Ectodermal cell (in vitro differentiated cells): ENCODE measurements at regions not wholly inside any gene's neighbourhood (a gene's known extent, or its start where the extent isn't known, plus 50 kb on each side); places are given as distances from the start of the nearest gene placed in this dataset.
"Not testable (repeated sequence)": the region's sequence is repeated elsewhere in the genome, so short reads cannot be mapped to it uniquely, and the experiment has no call there.

Experiments
- H3K27ac ChIP-seq: 2 replicates; pipeline ENCODE4 v1.7.0; 2013; ENCODE audit warnings: mild to moderate bottlenecking, low read depth, low read length; ENCODE audit not compliant: insufficient read depth, poor library complexity, severe bottlenecking
- H3K27me3 ChIP-seq: 2 replicates; pipeline ENCODE4 v1.7.0; 2013; ENCODE audit warnings: mild to moderate bottlenecking, low read length; ENCODE audit not compliant: insufficient read depth, control insufficient read depth, poor library complexity, severe bottlenecking
- H3K36me3 ChIP-seq: one replicate; pipeline ENCODE4 v1.7.0; 2013; ENCODE audit warnings: low read length; ENCODE audit not compliant: control insufficient read depth, insufficient read depth
- H3K4me1 ChIP-seq: one replicate; pipeline ENCODE4 v1.7.0; 2013; ENCODE audit warnings: low read length; ENCODE audit not compliant: control insufficient read depth, insufficient read depth
- H3K4me3 ChIP-seq: 2 replicates; pipeline ENCODE4 v1.7.0; 2013; ENCODE audit warnings: low read depth, low read length, control low read depth; ENCODE audit not compliant: insufficient read depth
- H3K9me3 ChIP-seq: 2 replicates; pipeline ENCODE4 v1.7.0; 2013; ENCODE audit warnings: mild to moderate bottlenecking, low read length, moderate library complexity; ENCODE audit not compliant: control insufficient read depth
- WGBS, 2 experiments: methylation state at CpG; one replicate each; pipeline ENCODE4 v1.1.7; 2013; ENCODE audit warnings: missing lambda C conversion rate in 2 of 2; 5-methylcytosine and 5-hydroxymethylcytosine counted together

- Histone ChIP-seq H3K36me3 (no peaks in the 10 kb centered on the region), H3K9me3 (no peaks in the 10 kb centered on the region), H3K4me3 (no peak overlapping the region), H3K27me3 (no peaks in the 10 kb centered on the region), H3K4me1 (no peaks in the 10 kb centered on the region), H3K27ac (no peak overlapping the region)
- 56 to 72% methylated on average over 2 of the region's 2 CpGs for WGBS, 2 experiments
Observed at GRCh38 chr19:20482721-20483120, 82.9 kb downstream of the ZNF737 start.

GRCh38 chr19:20481736-20482135, 83.8 kb downstream of the ZNF737 start:
- H3K4me3 ChIP-seq = no peak overlapping the region
- H3K27ac ChIP-seq = no peak overlapping the region
- no peaks in the 10 kb centered on the region for H3K4me1 ChIP-seq
- H3K36me3 ChIP-seq = no peaks in the 10 kb centered on the region
- no peaks in the 10 kb centered on the region for H3K9me3 ChIP-seq
- 87 to 92% methylated on average over 1 of the region's 1 CpG for WGBS, 2 experiments
- H3K27me3 ChIP-seq = no peaks in the 10 kb centered on the region

- 90 to 94% methylated on average over 3 of the region's 3 CpGs for WGBS, 2 experiments
- H3K4me3 ChIP-seq = no peak overlapping the region
- no peaks in the 10 kb centered on the region for H3K9me3 ChIP-seq
Observed at GRCh38 chr19:20479483-20479882, 86.1 kb downstream of the ZNF737 start.

GRCh38 chr19:20478936-20479335, 86.6 kb downstream of the ZNF737 start:
- H3K4me3 ChIP-seq = no peak overlapping the region
- no peaks in the 10 kb centered on the region for H3K27me3 ChIP-seq
- no peak overlapping the region for H3K27ac ChIP-seq
- WGBS, 2 experiments = 87 to 94% methylated on average over 3 of the region's 3 CpGs
- H3K4me1 ChIP-seq = no peaks in the 10 kb centered on the region
- no peaks in the 10 kb centered on the region for H3K36me3 ChIP-seq
- H3K9me3 ChIP-seq = no peaks in the 10 kb centered on the region

More at GRCh38 chr19:20479483-20479882, 86.1 kb downstream of the ZNF737 start:
- Histone ChIP-seq H3K27ac (no peak overlapping the region), H3K4me1 (no peaks in the 10 kb centered on the region), H3K27me3 (no peaks in the 10 kb centered on the region), H3K36me3 (no peaks in the 10 kb centered on the region)

GRCh38 chr19:20472854-20473253, 92.7 kb downstream of the ZNF737 start:
- Histone ChIP-seq H3K27ac (no peak overlapping the region), H3K27me3 (no peaks in the 10 kb centered on the region), H3K4me1 (no peaks in the 10 kb centered on the region), H3K36me3 (no peaks in the 10 kb centered on the region), H3K9me3 (no peaks in the 10 kb centered on the region), H3K4me3 (no peak overlapping the region)
- WGBS, 2 experiments = 94 to 97% methylated on average over 13 of the region's 13 CpGs

- WGBS, 2 experiments = 86 to 95% methylated on average over 4 of the region's 4 CpGs
- Histone ChIP-seq H3K4me1 (no peaks in the 10 kb centered on the region), H3K4me3 (no peak overlapping the region), H3K9me3 (no peaks in the 10 kb centered on the region), H3K36me3 (no peaks in the 10 kb centered on the region), H3K27ac (no peak overlapping the region), H3K27me3 (no peaks in the 10 kb centered on the region)
Observed at GRCh38 chr19:20471431-20471830, 94.2 kb downstream of the ZNF737 start.

- Histone ChIP-seq H3K4me3 (no peak overlapping the region), H3K4me1 (no peaks in the 10 kb centered on the region), H3K36me3 (no peaks in the 10 kb centered on the region), H3K9me3 (no peaks in the 10 kb centered on the region), H3K27me3 (no peaks in the 10 kb centered on the region), H3K27ac (no peak overlapping the region)
- 93 to 94% methylated on average over 4 of the region's 4 CpGs for WGBS, 2 experiments
Observed at GRCh38 chr19:20470345-20471135, 95.0 kb downstream of the ZNF737 start.

GRCh38 chr19:20466638-20466990, 99.0 kb downstream of the ZNF737 start:
- H3K4me1 ChIP-seq, H3K4me3 ChIP-seq, H3K27me3 ChIP-seq, H3K27ac ChIP-seq, H3K9me3 ChIP-seq, H3K36me3 ChIP-seq: not testable (repeated sequence)

GRCh38 chr19:20465922-20466637, 99.5 kb downstream of the ZNF737 start:
- H3K27ac ChIP-seq = not testable (repeated sequence)
- WGBS, 2 experiments = 90 to 97% methylated on average over 2 to 3 of the region's 5 CpGs

GRCh38 chr19:20453425-20453935, 112.1 kb downstream of the ZNF737 start:
- WGBS, 2 experiments = 89 to 98% methylated on average over 2 of the region's 2 CpGs
- Histone ChIP-seq H3K4me3 (no peak overlapping the region), H3K9me3 (no peaks in the 10 kb centered on the region), H3K27ac (no peak overlapping the region), H3K4me1 (no peaks in the 10 kb centered on the region), H3K36me3 (no peaks in the 10 kb centered on the region), H3K27me3 (no peaks in the 10 kb centered on the region)

More at GRCh38 chr19:20465922-20466637, 99.5 kb downstream of the ZNF737 start:
- not testable (repeated sequence) for H3K9me3 ChIP-seq, H3K4me3 ChIP-seq, H3K27me3 ChIP-seq, H3K4me1 ChIP-seq, H3K36me3 ChIP-seq
